ENCODE measurements at regions not wholly inside any gene's neighbourhood (a gene's known extent, or its start where the extent isn't known, plus 50 kb on each side); places are given as distances from the start of the nearest gene placed in this dataset.

GRCh38 chr6:132207991-132208390, 193.3 kb downstream of the MOXD1 start:
- H3K4me3 ChIP-seq (ENCODE audit: control insufficient read depth, low read depth, low read length), result no peak overlapping the region
- no peak for DNase-seq (ENCODE audit: low read depth)
- no peak for TF ChIP-seq CTCF (IDR thresholded peaks at IDR 0.05; ENCODE audit: control insufficient read depth, insufficient read depth, low read depth, low read length, missing control alignments)

- H3K4me3 ChIP-seq (ENCODE audit: control insufficient read depth, low read depth, low read length), result no peak overlapping the region
- TF ChIP-seq CTCF (IDR thresholded peaks at IDR 0.05; ENCODE audit: control insufficient read depth, insufficient read depth, low read depth, low read length, missing control alignments), result no peak
- DNase-seq (ENCODE audit: low read depth), result no peak
Measured at GRCh38 chr6:132205946-132206345, 195.3 kb downstream of the MOXD1 start.

- no peak for TF ChIP-seq CTCF (IDR thresholded peaks at IDR 0.05; ENCODE audit: control insufficient read depth, insufficient read depth, low read depth, low read length, missing control alignments)
- H3K4me3 ChIP-seq (ENCODE audit: control insufficient read depth, low read depth, low read length), result no peak overlapping the region
- DNase-seq (ENCODE audit: low read depth), result no peak
Measured at GRCh38 chr6:132204591-132204990, 196.7 kb downstream of the MOXD1 start.

- no peak overlapping the region for H3K4me3 ChIP-seq (ENCODE audit: control insufficient read depth, low read depth, low read length)
- TF ChIP-seq CTCF (IDR thresholded peaks at IDR 0.05; ENCODE audit: control insufficient read depth, insufficient read depth, low read depth, low read length, missing control alignments), result no peak
- DNase-seq (ENCODE audit: low read depth), result peak; percentile 67
Measured at GRCh38 chr6:132202574-132202973, 198.7 kb downstream of the MOXD1 start.

- DNase-seq (ENCODE audit: low read depth), result peak; percentile 53
- H3K4me3 ChIP-seq (ENCODE audit: control insufficient read depth, low read depth, low read length), result no peak overlapping the region
- TF ChIP-seq CTCF (IDR thresholded peaks at IDR 0.05; ENCODE audit: control insufficient read depth, insufficient read depth, low read depth, low read length, missing control alignments), result no peak
Measured at GRCh38 chr6:132199343-132199742, 201.9 kb downstream of the MOXD1 start.

GRCh38 chr6:132198896-132199295, 202.4 kb downstream of the MOXD1 start:
- DNase-seq (ENCODE audit: low read depth), result peak; percentile 48
- H3K4me3 ChIP-seq (ENCODE audit: control insufficient read depth, low read depth, low read length), result no peak overlapping the region
- no peak for TF ChIP-seq CTCF (IDR thresholded peaks at IDR 0.05; ENCODE audit: control insufficient read depth, insufficient read depth, low read depth, low read length, missing control alignments)

- no peak overlapping the region for H3K4me3 ChIP-seq (ENCODE audit: control insufficient read depth, low read depth, low read length)
- DNase-seq (ENCODE audit: low read depth), result no peak
- TF ChIP-seq CTCF (IDR thresholded peaks at IDR 0.05; ENCODE audit: control insufficient read depth, insufficient read depth, low read depth, low read length, missing control alignments), result no peak
Measured at GRCh38 chr6:132198040-132198439, 203.2 kb downstream of the MOXD1 start.

Measured in AG09309 (cell line).